ENCODE measurements at regions not wholly inside any gene's neighbourhood (a gene's known extent, or its start where the extent isn't known, plus 50 kb on each side); places are given as distances from the start of the nearest gene placed in this dataset.

GRCh38 chr15:46848704-46849103 is 868.6 kb upstream of the SEMA6D start:
- no peak for DNase-seq (ENCODE audit: low read depth)

- no peak for DNase-seq (ENCODE audit: low read depth)
These were observed 863.7 kb upstream of the SEMA6D start for GRCh38 chr15:46853600-46853999.

GRCh38 chr15:46854564-46854963 is 862.7 kb upstream of the SEMA6D start:
- no peak for DNase-seq (ENCODE audit: low read depth)

- no peak for DNase-seq (ENCODE audit: low read depth)
These were observed 861.9 kb upstream of the SEMA6D start for GRCh38 chr15:46855388-46855787.

GRCh38 chr15:46856839-46857502 is 860.3 kb upstream of the SEMA6D start:
- DNase-seq (ENCODE audit: low read depth), result no peak

- no peak for DNase-seq (ENCODE audit: low read depth)
These were observed 859.2 kb upstream of the SEMA6D start for GRCh38 chr15:46858150-46858549.

- no peak for DNase-seq (ENCODE audit: low read depth)
These were observed 855.5 kb upstream of the SEMA6D start for GRCh38 chr15:46861796-46862195.

GRCh38 chr15:46865155-46865554 is 852.1 kb upstream of the SEMA6D start:
- no peak for DNase-seq (ENCODE audit: low read depth)

GRCh38 chr15:46872286-46872980 is 844.9 kb upstream of the SEMA6D start:
- DNase-seq (ENCODE audit: low read depth), result no peak

- no peak for DNase-seq (ENCODE audit: low read depth)
These were observed 844.3 kb upstream of the SEMA6D start for GRCh38 chr15:46872981-46873330.

GRCh38 chr15:46879032-46879770 is 838.1 kb upstream of the SEMA6D start:
- no peak for DNase-seq (ENCODE audit: low read depth)

GRCh38 chr15:46880791-46881190 is 836.5 kb upstream of the SEMA6D start:
- DNase-seq (ENCODE audit: low read depth), result no peak

- no peak for DNase-seq (ENCODE audit: low read depth)
These were observed 824.6 kb upstream of the SEMA6D start for GRCh38 chr15:46892621-46893160.

GRCh38 chr15:46894644-46895043 is 822.7 kb upstream of the SEMA6D start:
- no peak for DNase-seq (ENCODE audit: low read depth)

GRCh38 chr15:46897266-46897665 is 820.0 kb upstream of the SEMA6D start:
- DNase-seq (ENCODE audit: low read depth), result no peak

GRCh38 chr15:46901001-46901400 is 816.3 kb upstream of the SEMA6D start:
- DNase-seq (ENCODE audit: low read depth), result no peak

GRCh38 chr15:46917721-46918252 is 799.5 kb upstream of the SEMA6D start:
- no peak for DNase-seq (ENCODE audit: low read depth)

- DNase-seq (ENCODE audit: low read depth), result no peak
These were observed 798.7 kb upstream of the SEMA6D start for GRCh38 chr15:46918462-46919140.

- DNase-seq (ENCODE audit: low read depth), result no peak
These were observed 795.4 kb upstream of the SEMA6D start for GRCh38 chr15:46921891-46922290.

- no peak for DNase-seq (ENCODE audit: low read depth)
These were observed 786.9 kb upstream of the SEMA6D start for GRCh38 chr15:46930426-46930825.

- DNase-seq (ENCODE audit: low read depth), result no peak
These were observed 784.0 kb upstream of the SEMA6D start for GRCh38 chr15:46933332-46933731.

- DNase-seq (ENCODE audit: low read depth), result no peak
These were observed 782.5 kb upstream of the SEMA6D start for GRCh38 chr15:46934851-46935250.
